ENCODE measurements at regions not wholly inside any gene's neighbourhood (a gene's known extent, or its start where the extent isn't known, plus 50 kb on each side); places are given as distances from the start of the nearest gene placed in this dataset.

GRCh38 chr17:17426184-17426583 is 50.6 kb upstream of the MED9 start:
- no peak for DNase-seq (ENCODE audit: low read depth)
- no peak overlapping the region for H3K4me3 ChIP-seq (ENCODE audit: low read length)
- no peak for TF ChIP-seq CTCF (conservative IDR thresholded peaks at IDR 0.05; ENCODE audit: low read depth, low read length)

Data from retinal pigment epithelial cell (primary cell).